ENCODE measurements at regions not wholly inside any gene's neighbourhood (a gene's known extent, or its start where the extent isn't known, plus 50 kb on each side); places are given as distances from the start of the nearest gene placed in this dataset.

- DNase-seq, result no peak
Measured at GRCh38 chr9:129273941-129274684, 96.1 kb upstream of the IER5L start.

GRCh38 chr9:129273136-129273895 lies 95.3 kb upstream of the IER5L start:
- no peak for DNase-seq

DNA sequence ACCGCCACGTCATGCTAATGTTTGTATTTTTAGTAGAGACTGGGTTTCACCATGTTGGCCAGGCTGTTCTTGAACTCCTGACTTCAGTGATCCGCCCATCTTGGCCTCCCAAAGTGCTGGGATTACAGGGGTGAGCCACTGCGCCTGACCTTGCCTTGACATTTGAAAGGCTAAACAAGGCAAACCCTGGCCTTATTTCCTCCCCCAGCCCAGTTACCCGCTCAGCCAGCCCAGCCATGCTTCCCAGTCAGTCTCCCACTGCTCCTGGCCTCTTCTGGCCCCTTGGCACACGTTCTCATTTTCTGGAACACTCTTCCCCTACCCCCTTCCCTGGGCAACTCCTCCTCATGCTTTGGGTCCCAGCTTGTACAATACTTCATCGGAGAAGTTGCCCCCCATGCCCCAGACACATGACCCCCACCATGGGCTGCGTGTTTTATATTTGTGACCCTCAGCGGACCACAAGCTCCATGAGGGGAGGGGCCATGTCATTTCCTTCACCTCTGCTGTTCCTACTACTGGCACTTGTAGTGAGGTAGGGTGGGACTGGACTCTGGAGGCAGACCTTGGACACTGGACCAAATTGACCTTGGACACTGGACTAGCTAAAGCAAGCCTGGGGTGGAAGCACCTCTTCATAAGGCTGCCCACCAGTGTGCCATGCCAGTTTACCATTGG lies 94.4 kb upstream of the IER5L start:
- no peak for DNase-seq

DNA sequence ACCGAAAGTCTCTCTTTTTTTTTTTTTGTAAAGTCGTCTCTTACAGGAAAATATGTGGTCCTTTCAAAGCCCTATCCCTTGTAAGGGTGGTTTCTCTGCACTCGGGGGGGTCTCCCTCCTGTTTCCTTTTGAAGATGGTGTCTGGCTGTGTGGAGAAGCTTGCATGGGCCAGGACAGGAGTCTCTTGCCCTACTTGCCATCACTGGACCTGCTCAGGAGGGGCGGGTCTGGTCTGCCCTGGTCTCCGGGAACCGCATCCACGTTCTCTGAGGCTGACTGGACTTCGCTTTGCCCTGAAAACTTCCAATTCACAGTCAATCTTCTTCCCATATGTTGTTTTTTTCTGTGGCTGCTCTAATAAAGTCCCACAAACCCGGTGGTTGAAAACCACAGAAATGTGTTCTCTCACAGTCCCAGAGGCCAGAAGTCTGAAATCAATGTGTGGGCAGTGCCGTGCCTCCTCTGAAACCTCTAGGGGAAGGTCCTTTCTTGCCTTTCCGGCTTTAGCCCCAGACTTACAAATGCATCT lies 92.9 kb upstream of the IER5L start:
- no peak for DNase-seq

- no peak for DNase-seq
Measured at GRCh38 chr9:129270205-129270604, 92.1 kb upstream of the IER5L start.

- DNase-seq, result no peak
Measured at GRCh38 chr9:129267141-129267540, 89.1 kb upstream of the IER5L start.

DNA sequence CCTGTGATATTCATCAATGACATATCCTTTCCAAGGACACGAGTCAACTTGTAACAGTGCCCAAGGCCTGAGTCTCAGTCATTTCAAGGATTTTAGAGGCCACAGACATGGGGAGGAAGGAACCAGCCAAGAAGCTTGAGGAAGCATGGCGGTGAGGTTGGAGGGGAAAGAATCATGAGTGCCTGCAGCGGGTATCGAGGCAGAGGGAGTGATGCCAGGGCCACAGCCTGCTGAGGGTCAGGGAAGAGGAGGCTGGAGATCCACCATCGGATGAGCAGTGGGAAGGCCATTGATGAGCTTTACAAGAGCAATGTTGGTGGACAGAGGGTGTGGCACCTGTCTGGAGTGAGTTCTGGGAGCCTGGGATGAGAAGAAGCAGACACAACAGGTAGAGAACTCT lies 88.5 kb upstream of the IER5L start:
- no peak for DNase-seq

GRCh38 chr9:129264388-129264787 lies 86.3 kb upstream of the IER5L start:
- DNase-seq, result no peak

DNA sequence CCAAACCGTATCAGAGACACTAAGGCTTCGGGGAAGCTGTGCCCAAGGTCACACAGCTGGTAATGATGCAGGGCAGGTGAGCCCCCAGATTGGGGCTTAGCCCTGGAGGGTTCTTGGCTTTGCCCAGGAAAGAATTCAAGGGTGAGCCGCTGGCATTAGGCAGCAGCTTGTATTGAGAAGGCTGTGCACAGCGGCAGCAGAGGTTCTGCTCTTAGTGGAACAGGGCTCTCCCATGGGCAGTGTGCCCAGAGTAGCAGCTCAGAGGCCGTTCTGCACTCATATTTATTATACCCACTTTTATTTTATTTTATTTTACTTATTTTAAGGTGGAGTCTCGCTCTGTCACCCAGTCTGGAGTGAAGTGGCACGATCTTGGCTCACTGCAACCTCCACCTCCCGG lies 85.8 kb upstream of the IER5L start:
- DNase-seq, result no peak

GRCh38 chr9:129262261-129262660 lies 84.2 kb upstream of the IER5L start:
- DNase-seq, result no peak

DNA sequence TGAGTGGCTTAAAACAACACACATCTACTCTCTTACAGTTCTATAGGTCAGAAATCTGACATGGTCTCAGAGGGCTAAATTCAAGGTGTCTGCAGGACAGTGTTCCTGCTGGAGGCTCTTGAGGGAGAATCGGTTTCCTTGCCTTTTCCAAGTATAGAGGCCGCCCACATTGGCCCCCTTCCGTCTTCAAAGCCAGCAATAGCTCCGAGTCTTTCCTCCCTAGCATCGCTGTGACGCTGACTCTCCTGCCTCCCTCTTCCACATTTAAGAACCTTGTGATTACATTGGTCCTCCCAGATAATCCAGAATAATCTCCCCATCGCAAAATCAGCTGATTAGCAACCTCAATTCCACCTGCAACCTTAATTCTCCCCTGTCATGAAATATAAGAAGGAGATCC lies 81.3 kb upstream of the IER5L start:
- DNase-seq, result no peak

GRCh38 chr9:129258823-129259301 lies 80.8 kb upstream of the IER5L start:
- DNase-seq, result no peak

- DNase-seq, result no peak
Measured at GRCh38 chr9:129258124-129258822, 80.2 kb upstream of the IER5L start.

DNA sequence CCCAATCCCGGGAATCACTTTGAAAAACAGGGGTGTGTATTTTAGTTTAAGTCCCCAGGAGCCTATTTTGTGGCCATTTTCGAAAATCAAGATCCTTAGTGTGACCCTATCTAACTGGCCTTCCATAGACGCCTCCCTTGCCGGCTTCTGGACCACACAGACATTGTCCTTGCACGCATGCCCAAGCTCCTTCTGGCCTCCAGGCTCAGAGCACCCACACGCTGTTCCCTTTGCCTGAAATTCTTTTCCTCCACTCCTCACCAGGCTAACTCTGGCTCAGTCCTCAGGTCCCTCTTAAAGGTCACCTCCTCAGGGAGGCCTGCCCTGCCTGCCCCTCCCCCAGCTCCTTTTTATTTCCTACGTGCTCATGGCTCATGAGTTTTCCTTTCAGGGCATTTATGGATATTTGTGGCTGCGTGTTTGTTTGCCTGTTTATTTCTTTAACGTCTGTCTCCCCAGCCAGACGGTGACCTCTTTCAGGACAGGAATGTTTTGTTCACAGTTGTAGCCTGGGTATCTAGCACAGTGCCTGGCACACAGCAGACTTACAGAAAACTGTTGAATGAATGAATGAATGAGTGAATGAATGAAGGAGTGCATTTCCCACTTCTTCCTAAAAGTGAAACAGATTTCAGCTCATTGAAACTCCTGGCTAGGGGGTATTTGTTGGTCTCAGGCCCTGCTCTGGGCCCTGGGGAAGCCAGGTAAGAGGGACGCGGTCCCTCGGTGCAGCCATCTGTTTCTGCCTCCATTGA lies 79.1 kb upstream of the IER5L start:
- DNase-seq, result no peak

GRCh38 chr9:129254566-129255287 lies 76.7 kb upstream of the IER5L start:
- DNase-seq, result no peak

GRCh38 chr9:129253803-129254381 lies 75.8 kb upstream of the IER5L start:
- no peak for DNase-seq

DNA sequence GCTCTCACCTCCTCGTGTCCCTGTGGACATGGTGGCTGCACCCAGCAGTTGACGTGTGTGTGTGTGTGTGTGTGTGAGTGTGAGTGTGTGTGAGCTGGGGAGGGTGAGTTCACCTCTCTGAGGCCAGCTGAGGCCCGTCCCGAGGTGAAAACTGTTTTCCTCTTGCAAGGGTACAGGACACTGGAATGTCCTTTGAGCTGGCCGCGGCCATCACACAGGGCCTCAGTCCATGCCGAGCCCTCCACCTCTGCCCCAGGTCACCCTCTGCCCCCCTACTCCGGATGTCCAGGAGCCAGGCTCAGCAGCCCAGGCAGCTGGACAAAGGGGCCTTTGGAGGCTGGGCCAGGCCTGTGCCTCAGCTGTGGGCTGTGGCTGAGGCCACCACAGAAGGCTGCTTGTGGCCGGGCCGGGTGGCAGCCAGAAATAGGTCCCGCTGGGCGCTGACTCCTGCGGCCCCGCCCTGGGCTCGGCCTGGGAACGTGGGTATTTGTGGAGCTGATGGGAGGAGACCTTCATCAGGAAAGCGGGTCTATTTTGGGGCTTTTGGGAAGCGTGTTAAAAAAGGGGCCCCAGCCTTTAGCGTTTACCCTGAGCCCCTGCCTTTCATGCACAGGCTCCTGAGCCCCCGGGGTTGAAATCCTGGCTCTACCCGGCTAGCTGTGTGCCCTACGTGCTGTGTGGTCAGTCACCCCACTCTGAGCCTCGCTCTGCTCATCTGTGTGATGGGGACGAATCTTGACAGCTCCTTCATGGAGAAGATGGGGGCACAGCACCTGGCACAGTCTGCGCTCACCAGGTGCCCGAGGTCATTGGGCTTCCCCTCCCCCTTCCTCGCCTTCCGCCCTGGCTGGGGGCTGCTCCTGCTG lies 75.1 kb upstream of the IER5L start:
- no peak for DNase-seq

- DNase-seq, result no peak
Measured at GRCh38 chr9:129250786-129251185, 72.7 kb upstream of the IER5L start.

DNA sequence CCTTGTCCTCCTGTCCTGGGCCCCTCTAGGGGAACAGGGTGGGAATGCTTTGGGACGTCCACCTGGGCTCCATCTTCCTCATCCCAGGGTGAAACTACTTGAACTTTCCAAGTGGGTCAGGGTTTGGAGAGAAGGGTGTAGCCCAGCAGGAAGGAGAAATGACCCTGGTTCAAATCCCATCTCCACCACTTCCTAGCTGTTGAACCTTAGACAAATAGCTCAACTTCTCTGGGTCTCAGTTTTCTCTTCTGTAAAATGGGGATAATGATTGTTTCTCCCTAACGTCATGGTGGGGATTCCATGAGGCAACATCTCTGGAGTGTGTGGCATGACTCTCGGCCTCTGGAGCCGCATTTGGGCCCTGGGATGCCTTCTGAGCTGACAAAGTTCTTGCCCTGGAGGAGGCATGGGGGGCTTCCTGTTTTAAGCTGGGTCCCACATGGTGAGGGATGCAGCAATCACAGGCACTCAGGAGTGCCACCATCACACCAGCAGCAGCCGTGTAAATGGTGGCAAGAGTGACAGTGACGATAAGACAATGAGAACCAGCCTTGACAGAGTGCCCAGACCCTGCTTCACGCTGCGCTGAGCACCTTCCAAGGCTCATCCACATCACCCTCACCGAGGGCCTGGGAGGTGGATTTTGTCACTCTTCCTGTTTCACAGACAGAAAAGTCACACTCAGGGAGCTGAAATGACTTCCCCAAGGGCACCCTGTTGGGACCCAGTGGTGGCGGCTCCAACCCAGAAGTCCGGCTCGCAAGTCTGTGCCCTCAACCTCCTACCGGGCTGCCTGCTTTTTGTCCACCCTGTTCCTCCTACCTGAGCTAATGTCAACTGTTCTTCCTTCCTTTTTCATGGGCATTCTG lies 69.5 kb upstream of the IER5L start:
- DNase-seq, result no peak
